Loucy (cell line): ENCODE measurements at regions not wholly inside any gene's neighbourhood (a gene's known extent, or its start where the extent isn't known, plus 50 kb on each side); places are given as distances from the start of the nearest gene placed in this dataset.

Source experiments
- CTCF ChIP-seq: fragments of 200-600 bp; sonication (generic); conservative IDR thresholded peaks from 2 replicates; pipeline ENCODE4 v1.5.1; 2014; ENCODE audit warnings: mild to moderate bottlenecking, antibody characterized with exemption, low read length
- EZH2phosphoT487 ChIP-seq: fragments of 200-600 bp; IDR thresholded peaks from 2 replicates; pipeline ENCODE4 v1.6.1; 2018; ENCODE audit warnings: antibody characterized with exemption, mild to moderate bottlenecking, moderate library complexity, borderline replicate concordance

DNA sequence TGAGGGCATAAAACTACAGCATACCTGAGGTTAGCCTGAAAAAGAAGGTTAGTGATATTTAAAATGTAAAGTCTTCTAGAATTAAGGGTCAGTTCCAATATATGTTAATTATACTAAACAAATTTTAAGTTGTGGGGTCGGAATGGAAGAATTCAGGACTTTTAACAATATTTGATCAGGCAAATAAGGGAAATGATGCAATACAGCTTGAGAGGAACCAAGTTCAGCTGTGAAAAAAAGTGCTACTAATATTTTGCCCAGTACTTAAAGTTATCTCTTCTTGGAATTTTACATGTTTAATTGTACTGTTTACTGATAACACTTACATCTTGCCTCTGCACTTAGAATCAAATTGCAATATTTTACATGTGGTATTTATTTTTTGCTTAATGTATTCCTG lies 345.5 kb upstream of the CWC22 start:
- TF ChIP-seq CTCF (no peak), EZH2phosphoT487 (no peak)
